Neural progenitor cell (in vitro differentiated cells): ENCODE measurements at regions not wholly inside any gene's neighbourhood (a gene's known extent, or its start where the extent isn't known, plus 50 kb on each side); places are given as distances from the start of the nearest gene placed in this dataset.

Experiments
- DNase-seq: peaks from one replicate; pipeline ENCODE4 v3.0.0-alpha.2; 2016; ENCODE audit warnings: low spot score
- H2AFZ ChIP-seq: fragments of 200-600 bp; sonication (generic); replicated peaks from 2 replicates; pipeline ENCODE4 v1.6.1; 2016; ENCODE audit warnings: antibody characterized with exemption
- H3F3A ChIP-seq: fragments of 200-600 bp; sonication (generic); 2 replicates; pipeline ENCODE4 v1.6.1; 2016; ENCODE audit warnings: antibody characterized with exemption, low read depth
- H3K27ac ChIP-seq: fragments of 200-600 bp; sonication (generic); 2 replicates; pipeline ENCODE4 v1.5.1; 2016; ENCODE audit warnings: mild to moderate bottlenecking
- H3K27me3 ChIP-seq: fragments of 200-600 bp; sonication (generic); 2 replicates; pipeline ENCODE4 v1.6.1; 2016; ENCODE audit warnings: mild to moderate bottlenecking, moderate library complexity
- H3K36me3 ChIP-seq: fragments of 200-600 bp; sonication (generic); 2 replicates; pipeline ENCODE4 v1.5.1; 2016
- H3K4me1 ChIP-seq: fragments of 200-600 bp; sonication (generic); 2 replicates; pipeline ENCODE4 v1.6.1; 2016; ENCODE audit warnings: mixed run types
- H3K4me2 ChIP-seq: fragments of 200-600 bp; sonication (generic); 2 replicates; pipeline ENCODE4 v1.6.1; 2016
- H3K4me3 ChIP-seq: fragments of 200-600 bp; sonication (generic); 2 replicates; pipeline ENCODE4 v1.5.1; 2016
- H3K79me2 ChIP-seq: fragments of 200-600 bp; sonication (generic); 2 replicates; pipeline ENCODE4 v1.6.1; 2016; ENCODE audit warnings: low read depth
- H3K9ac ChIP-seq: fragments of 200-600 bp; sonication (generic); 2 replicates; pipeline ENCODE4 v1.6.1; 2016
- H3K9me3 ChIP-seq: fragments of 200-600 bp; sonication (generic); 2 replicates; pipeline ENCODE4 v1.5.1; 2016; ENCODE audit warnings: low read depth
- H4K20me1 ChIP-seq: fragments of 200-600 bp; sonication (generic); 2 replicates; pipeline ENCODE4 v1.6.1; 2016; ENCODE audit warnings: low read depth
- H3K27ac Mint-ChIP-seq: 3 replicates; pipeline ENCODE4 v1.8.0; 2021; ENCODE audit warnings: mixed read lengths
- H3K27me3 Mint-ChIP-seq: 2 replicates; pipeline ENCODE4 v1.8.0; 2022; ENCODE audit warnings: low read depth, mild to moderate bottlenecking, inconsistent platforms, moderate library complexity, mixed read lengths; ENCODE audit not compliant: insufficient read depth
- H3K36me3 Mint-ChIP-seq: 3 replicates; pipeline ENCODE4 v1.8.0; 2021; ENCODE audit warnings: mixed read lengths
- H3K4me1 Mint-ChIP-seq: 3 replicates; pipeline ENCODE4 v1.8.0; 2021; ENCODE audit warnings: mixed read lengths
- H3K4me3 Mint-ChIP-seq: 3 replicates; pipeline ENCODE4 v1.8.0; 2021; ENCODE audit warnings: mild to moderate bottlenecking, moderate library complexity, mixed read lengths
- H3K9me3 Mint-ChIP-seq: 3 replicates; pipeline ENCODE4 v1.8.0; 2020; ENCODE audit warnings: mixed read lengths
- EZH2 ChIP-seq: fragments of 200-600 bp; sonication (generic); IDR thresholded peaks from 2 replicates; pipeline ENCODE4 v1.6.1; 2017; ENCODE audit warnings: antibody characterized with exemption, mild to moderate bottlenecking, moderate library complexity
- EZH2phosphoT487 ChIP-seq: fragments of 200-600 bp; sonication (generic); IDR thresholded peaks from 2 replicates; pipeline ENCODE4 v1.6.1; 2017; ENCODE audit warnings: antibody characterized with exemption
- TF ChIP-seq, protein P1 (sequence below): fragments of 200-600 bp; sonication (generic); IDR thresholded peaks from 2 replicates; pipeline ENCODE4 v1.5.1; 2017; ENCODE audit warnings: antibody characterized with exemption, mild to moderate bottlenecking

DNA sequence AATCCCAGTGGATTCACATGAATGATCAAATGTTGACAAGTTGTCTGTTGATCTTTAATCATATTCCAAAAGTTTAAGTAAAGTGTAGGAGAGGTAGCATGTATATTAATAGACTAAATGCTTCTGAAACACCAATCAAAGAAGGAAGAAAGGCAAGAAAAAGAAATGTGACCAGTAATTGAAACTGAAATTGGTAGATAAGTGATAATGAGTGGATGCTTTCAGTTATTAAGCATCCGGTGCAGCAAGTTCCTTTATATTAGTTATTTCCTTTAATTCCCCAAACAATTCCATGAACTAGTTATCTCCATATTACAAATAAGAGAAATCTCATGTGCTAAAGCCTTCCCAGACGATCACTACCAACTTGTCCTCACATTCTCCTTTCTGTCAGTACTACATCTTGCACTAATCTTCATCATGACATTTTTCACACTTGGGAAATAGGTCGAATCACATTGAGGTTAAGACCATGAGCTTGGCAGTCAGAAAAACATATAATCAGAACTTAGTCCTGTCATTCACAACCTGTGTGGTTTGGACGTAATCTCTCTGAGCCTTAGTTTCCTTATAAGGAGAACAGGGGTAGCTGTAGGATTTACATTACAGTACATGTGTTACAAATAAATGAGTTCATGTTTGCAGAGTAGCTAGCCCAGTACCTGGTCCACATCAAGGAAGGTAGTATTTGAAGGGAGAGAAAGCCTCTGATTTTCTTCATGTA lies 182.1 kb downstream of the NOL4 start:
- no peak for DNase-seq
- peaks cover 21% of the 10 kb centered on the region for H3K4me1 ChIP-seq
- peaks cover 4% of the 10 kb centered on the region for H3K4me1 Mint-ChIP-seq
- H3K27ac Mint-ChIP-seq = no peak overlapping the region
- no peaks in the 10 kb centered on the region for H4K20me1 ChIP-seq
- no peaks in the 10 kb centered on the region for H3K36me3 Mint-ChIP-seq
- H3K27me3 Mint-ChIP-seq = no peaks in the 10 kb centered on the region
- no peaks in the 10 kb centered on the region for H3K79me2 ChIP-seq
- no peak overlapping the region for H2AFZ ChIP-seq
- H3K9ac ChIP-seq = no peak overlapping the region
- H3K4me3 ChIP-seq = no peak overlapping the region
- H3K27ac ChIP-seq = no peak overlapping the region
- H3K4me2 ChIP-seq = no peak overlapping the region
- no peaks in the 10 kb centered on the region for H3K9me3 ChIP-seq
- H3K4me3 Mint-ChIP-seq = no peak overlapping the region
- no peaks in the 10 kb centered on the region for H3K9me3 Mint-ChIP-seq
- no peaks in the 10 kb centered on the region for H3K27me3 ChIP-seq
- no peak for TF ChIP-seq EZH2phosphoT487
- TF ChIP-seq EZH2 = no peak
- TF ChIP-seq, protein P1, sequence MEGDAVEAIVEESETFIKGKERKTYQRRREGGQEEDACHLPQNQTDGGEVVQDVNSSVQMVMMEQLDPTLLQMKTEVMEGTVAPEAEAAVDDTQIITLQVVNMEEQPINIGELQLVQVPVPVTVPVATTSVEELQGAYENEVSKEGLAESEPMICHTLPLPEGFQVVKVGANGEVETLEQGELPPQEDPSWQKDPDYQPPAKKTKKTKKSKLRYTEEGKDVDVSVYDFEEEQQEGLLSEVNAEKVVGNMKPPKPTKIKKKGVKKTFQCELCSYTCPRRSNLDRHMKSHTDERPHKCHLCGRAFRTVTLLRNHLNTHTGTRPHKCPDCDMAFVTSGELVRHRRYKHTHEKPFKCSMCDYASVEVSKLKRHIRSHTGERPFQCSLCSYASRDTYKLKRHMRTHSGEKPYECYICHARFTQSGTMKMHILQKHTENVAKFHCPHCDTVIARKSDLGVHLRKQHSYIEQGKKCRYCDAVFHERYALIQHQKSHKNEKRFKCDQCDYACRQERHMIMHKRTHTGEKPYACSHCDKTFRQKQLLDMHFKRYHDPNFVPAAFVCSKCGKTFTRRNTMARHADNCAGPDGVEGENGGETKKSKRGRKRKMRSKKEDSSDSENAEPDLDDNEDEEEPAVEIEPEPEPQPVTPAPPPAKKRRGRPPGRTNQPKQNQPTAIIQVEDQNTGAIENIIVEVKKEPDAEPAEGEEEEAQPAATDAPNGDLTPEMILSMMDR = no peak
- H3K36me3 ChIP-seq = no peaks in the 10 kb centered on the region
- H3F3A ChIP-seq = no peaks in the 10 kb centered on the region

DNA sequence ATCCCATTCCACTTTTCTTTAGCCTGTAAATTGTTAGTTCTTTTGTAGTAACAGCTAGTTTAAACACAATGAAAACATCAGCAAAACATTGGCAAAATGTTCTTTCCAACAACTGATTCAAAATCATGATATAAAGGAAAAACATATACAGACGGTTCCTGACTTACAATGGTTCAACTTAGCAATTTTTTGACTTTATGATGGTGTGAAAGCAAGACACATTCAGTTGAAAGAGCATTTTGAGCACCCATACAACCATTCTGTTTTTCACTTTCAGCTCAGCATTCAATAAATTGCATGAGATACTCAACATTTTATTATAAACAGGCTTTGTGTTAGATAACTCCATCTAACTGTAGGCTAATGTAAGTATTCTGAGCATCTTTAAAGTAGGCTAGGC lies 185.1 kb downstream of the NOL4 start:
- Mint-ChIP-seq H3K9me3 (no peaks in the 10 kb centered on the region), H3K36me3 (no peaks in the 10 kb centered on the region), H3K27ac (no peak overlapping the region), H3K4me1 (peaks cover 2% of the 10 kb centered on the region), H3K4me3 (no peak overlapping the region), H3K27me3 (no peaks in the 10 kb centered on the region)
- Histone ChIP-seq H3K9ac (no peak overlapping the region), H3F3A (no peaks in the 10 kb centered on the region), H3K27me3 (no peaks in the 10 kb centered on the region), H4K20me1 (no peaks in the 10 kb centered on the region), H3K4me2 (peak overlapping the region; percentile 21), H3K79me2 (no peaks in the 10 kb centered on the region), H3K4me3 (no peak overlapping the region), H3K4me1 (peaks cover 21% of the 10 kb centered on the region), H2AFZ (peak overlapping the region; percentile 35), H3K9me3 (no peaks in the 10 kb centered on the region), H3K27ac (no peak overlapping the region), H3K36me3 (no peaks in the 10 kb centered on the region)
- TF ChIP-seq, protein P1 = no peak
- TF ChIP-seq EZH2 = no peak
- TF ChIP-seq EZH2phosphoT487 = no peak
- DNase-seq = no peak

DNA sequence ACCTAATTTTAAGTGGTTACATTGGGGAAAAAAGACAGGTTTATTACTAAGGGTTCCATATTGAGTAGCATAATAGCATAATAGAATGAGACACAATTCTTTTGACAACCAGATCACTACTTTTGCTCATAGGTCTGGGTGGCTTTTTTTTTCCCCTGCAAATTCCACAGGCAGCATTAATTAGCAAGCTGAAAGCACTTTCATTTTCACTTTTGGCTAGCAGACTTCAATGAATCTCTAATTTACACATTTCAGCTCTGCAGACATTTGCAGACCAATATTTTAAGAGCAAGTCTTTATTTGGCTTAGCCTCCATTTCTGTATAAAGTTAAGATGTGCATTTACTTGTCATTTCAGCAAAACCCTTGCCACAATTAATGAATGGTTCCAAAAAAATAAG lies 185.5 kb downstream of the NOL4 start:
- Histone ChIP-seq H3K27me3 (no peaks in the 10 kb centered on the region), H2AFZ (peak overlapping the region; percentile 35)

More for the DNA sequence above, 185.5 kb downstream of the NOL4 start:
- peaks cover 21% of the 10 kb centered on the region for H3K4me1 ChIP-seq
- Mint-ChIP-seq H3K27ac (no peak overlapping the region), H3K27me3 (no peaks in the 10 kb centered on the region), H3K9me3 (peaks cover under 1% of the 10 kb centered on the region), H3K4me3 (no peak overlapping the region), H3K4me1 (peaks cover 2% of the 10 kb centered on the region), H3K36me3 (no peaks in the 10 kb centered on the region)
- H3F3A ChIP-seq = no peaks in the 10 kb centered on the region
- H4K20me1 ChIP-seq = no peaks in the 10 kb centered on the region
- no peaks in the 10 kb centered on the region for H3K79me2 ChIP-seq
- H3K4me3 ChIP-seq = no peak overlapping the region
- H3K9ac ChIP-seq = no peak overlapping the region
- TF ChIP-seq EZH2 (no peak), EZH2phosphoT487 (no peak)
- TF ChIP-seq, protein P1 = no peak
- no peak for DNase-seq
- no peaks in the 10 kb centered on the region for H3K9me3 ChIP-seq
- H3K4me2 ChIP-seq = peak overlapping the region; percentile 21
- no peaks in the 10 kb centered on the region for H3K36me3 ChIP-seq
- no peak overlapping the region for H3K27ac ChIP-seq
